ENCODE measurements at regions not wholly inside any gene's neighbourhood (a gene's known extent, or its start where the extent isn't known, plus 50 kb on each side); places are given as distances from the start of the nearest gene placed in this dataset.

DNA sequence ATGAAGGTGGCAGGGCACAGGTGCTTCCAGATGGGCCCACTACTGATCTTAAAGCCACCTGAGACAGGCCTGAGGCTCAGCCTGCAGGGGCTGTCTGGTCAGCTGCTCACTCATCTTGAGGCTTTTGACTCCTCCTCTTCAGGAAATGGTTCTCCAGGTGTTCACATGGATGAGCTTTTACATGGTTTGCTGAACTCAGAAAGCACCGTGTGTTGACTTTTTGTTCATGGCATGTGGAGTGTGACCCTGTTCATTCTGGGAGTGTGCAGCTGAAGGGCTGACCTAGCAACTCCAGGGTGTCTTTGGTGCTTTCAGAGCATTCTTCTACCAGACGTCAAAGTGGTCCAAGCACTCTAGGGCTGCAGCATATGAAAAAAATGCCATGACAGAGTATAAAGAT lies 111.1 kb downstream of the CCNG2 start:
- TF ChIP-seq REST (IDR thresholded peaks at IDR 0.05; ENCODE audit: low read depth): no peak
- TF ChIP-seq EP300 (IDR thresholded peaks at IDR 0.05; ENCODE audit: borderline replicate concordance): no peak
- no peak for TF ChIP-seq TAF1 (IDR thresholded peaks at IDR 0.05; ENCODE audit: low read depth)
- no peak for TF ChIP-seq MAX (IDR thresholded peaks at IDR 0.05)
- TF ChIP-seq CREB1 (IDR thresholded peaks at IDR 0.05; ENCODE audit: low read depth): no peak
